ENCODE measurements at regions not wholly inside any gene's neighbourhood (a gene's known extent, or its start where the extent isn't known, plus 50 kb on each side); places are given as distances from the start of the nearest gene placed in this dataset.

- H4K20me1 ChIP-seq (ENCODE audit: insufficient read depth, low read length) = no peaks in the 10 kb centered on the region
- H2AFZ ChIP-seq (ENCODE audit: low read depth, low read length) = no peak overlapping the region
- no peaks in the 10 kb centered on the region for H3K36me3 ChIP-seq (ENCODE audit: insufficient read depth, low read length)
- H3K4me1 ChIP-seq (ENCODE audit: insufficient read depth, low read length) = no peaks in the 10 kb centered on the region
- ATAC-seq (ENCODE audit: insufficient read depth, low read depth) = no peak
- no peak for TF ChIP-seq CTCF (IDR thresholded peaks at IDR 0.05; ENCODE audit: borderline replicate concordance, extremely low read depth, low read length, poor library complexity, severe bottlenecking)
- TF ChIP-seq EZH2 (IDR thresholded peaks at IDR 0.05; ENCODE audit: borderline replicate concordance, low read depth, low read length, severe bottlenecking) = no peak
- no peaks in the 10 kb centered on the region for H3K79me2 ChIP-seq (ENCODE audit: insufficient read depth, low read length)
- no peak overlapping the region for H3K4me3 ChIP-seq (ENCODE audit: low read depth in 1 of 2, low read length in 2 of 2)
- H3K9ac ChIP-seq (ENCODE audit: low read depth, low read length) = no peak overlapping the region
- DNase-seq = no peak
- H3K4me2 ChIP-seq (ENCODE audit: insufficient read depth, low read length) = no peak overlapping the region
- no peak overlapping the region for H3K27ac ChIP-seq (ENCODE audit: low read length)
- H3K9me3 ChIP-seq (ENCODE audit: insufficient read depth, low read length, severe bottlenecking) = peaks cover 19% of the 10 kb centered on the region
- no peaks in the 10 kb centered on the region for H3K27me3 ChIP-seq (ENCODE audit: insufficient read depth, low read length, poor library complexity)
Observed at GRCh38 chr2:240232264-240232915, 91.9 kb upstream of the OTOS start.

GRCh38 chr2:240232961-240233884 lies 92.8 kb upstream of the OTOS start:
- H3K27ac ChIP-seq (ENCODE audit: low read length) = no peak overlapping the region

GRCh38 chr2:240233885-240234502 lies 93.5 kb upstream of the OTOS start:
- Histone ChIP-seq H3K36me3 (ENCODE audit: insufficient read depth, low read length) (no peaks in the 10 kb centered on the region), H3K4me3 (ENCODE audit: low read depth in 1 of 2, low read length in 2 of 2) (no peak overlapping the region), H2AFZ (ENCODE audit: low read depth, low read length) (no peak overlapping the region), H4K20me1 (ENCODE audit: insufficient read depth, low read length) (no peaks in the 10 kb centered on the region), H3K27ac (ENCODE audit: low read length) (no peak overlapping the region), H3K27me3 (ENCODE audit: insufficient read depth, low read length, poor library complexity) (no peaks in the 10 kb centered on the region), H3K4me1 (ENCODE audit: insufficient read depth, low read length) (no peaks in the 10 kb centered on the region), H3K9ac (ENCODE audit: low read depth, low read length) (no peak overlapping the region), H3K79me2 (ENCODE audit: insufficient read depth, low read length) (no peaks in the 10 kb centered on the region), H3K4me2 (ENCODE audit: insufficient read depth, low read length) (no peak overlapping the region), H3K9me3 (ENCODE audit: insufficient read depth, low read length, severe bottlenecking) (peaks cover 8% of the 10 kb centered on the region)
- no peak for DNase-seq
- ATAC-seq (ENCODE audit: insufficient read depth, low read depth) = no peak
- no peak for TF ChIP-seq EZH2 (IDR thresholded peaks at IDR 0.05; ENCODE audit: borderline replicate concordance, low read depth, low read length, severe bottlenecking)
- no peak for TF ChIP-seq CTCF (IDR thresholded peaks at IDR 0.05; ENCODE audit: borderline replicate concordance, extremely low read depth, low read length, poor library complexity, severe bottlenecking)

More at GRCh38 chr2:240232961-240233884, 92.8 kb upstream of the OTOS start:
- no peaks in the 10 kb centered on the region for H3K36me3 ChIP-seq (ENCODE audit: insufficient read depth, low read length)
- TF ChIP-seq EZH2 (IDR thresholded peaks at IDR 0.05; ENCODE audit: borderline replicate concordance, low read depth, low read length, severe bottlenecking) = no peak
- peak; percentile 58 for TF ChIP-seq CTCF (IDR thresholded peaks at IDR 0.05; ENCODE audit: borderline replicate concordance, extremely low read depth, low read length, poor library complexity, severe bottlenecking)
- H4K20me1 ChIP-seq (ENCODE audit: insufficient read depth, low read length) = no peaks in the 10 kb centered on the region
- H3K79me2 ChIP-seq (ENCODE audit: insufficient read depth, low read length) = no peaks in the 10 kb centered on the region
- H3K27me3 ChIP-seq (ENCODE audit: insufficient read depth, low read length, poor library complexity) = no peaks in the 10 kb centered on the region
- no peak overlapping the region for H3K4me3 ChIP-seq (ENCODE audit: low read depth in 1 of 2, low read length in 2 of 2)
- ATAC-seq (ENCODE audit: insufficient read depth, low read depth) (peak; percentile 62; the same call in 2 of the 3 replicates), DNase-seq (peak; percentile 45)
- H3K4me1 ChIP-seq (ENCODE audit: insufficient read depth, low read length) = no peaks in the 10 kb centered on the region
- H2AFZ ChIP-seq (ENCODE audit: low read depth, low read length) = no peak overlapping the region
- peaks cover 15% of the 10 kb centered on the region for H3K9me3 ChIP-seq (ENCODE audit: insufficient read depth, low read length, severe bottlenecking)
- no peak overlapping the region for H3K9ac ChIP-seq (ENCODE audit: low read depth, low read length)
- no peak overlapping the region for H3K4me2 ChIP-seq (ENCODE audit: insufficient read depth, low read length)
